Epidermal melanocyte (primary cell): ENCODE measurements at regions not wholly inside any gene's neighbourhood (a gene's known extent, or its start where the extent isn't known, plus 50 kb on each side); places are given as distances from the start of the nearest gene placed in this dataset.
A peak's percentile ranks its signal among the peaks of the same experiment; 100 is the strongest.
"Not testable (repeated sequence)": the region's sequence is repeated elsewhere in the genome, so short reads cannot be mapped to it uniquely, and the experiment has no call there.

Source experiments
- DNase-seq: peaks from one replicate; pipeline ENCODE4 v3.0.0; 2011; ENCODE audit warnings: low spot score; ENCODE audit not compliant: insufficient read length

GRCh38 chr7:136123352-136123751 lies 146.2 kb upstream of the MTPN start:
- no peak for DNase-seq

- no peak for DNase-seq
Measured at GRCh38 chr7:136122026-136122425, 144.9 kb upstream of the MTPN start.

- DNase-seq = no peak
Measured at GRCh38 chr7:136117539-136117938, 140.4 kb upstream of the MTPN start.

GRCh38 chr7:136116186-136116585 lies 139.0 kb upstream of the MTPN start:
- DNase-seq = no peak

- DNase-seq = no peak
Measured at GRCh38 chr7:136114966-136115762, 138.0 kb upstream of the MTPN start.

- not testable (repeated sequence) for DNase-seq
Measured at GRCh38 chr7:136114467-136114866, 137.3 kb upstream of the MTPN start.

GRCh38 chr7:136109037-136109436 lies 131.9 kb upstream of the MTPN start:
- not testable (repeated sequence) for DNase-seq

- no peak for DNase-seq
Measured at GRCh38 chr7:136105191-136105590, 128.0 kb upstream of the MTPN start.

- no peak for DNase-seq
Measured at GRCh38 chr7:136104269-136104603, 127.1 kb upstream of the MTPN start.

- no peak for DNase-seq
Measured at GRCh38 chr7:136103545-136104268, 126.5 kb upstream of the MTPN start.

- no peak for DNase-seq
Measured at GRCh38 chr7:136102881-136103280, 125.7 kb upstream of the MTPN start.

GRCh38 chr7:136092714-136093113 lies 115.6 kb upstream of the MTPN start:
- DNase-seq = not testable (repeated sequence)

GRCh38 chr7:136087881-136088280 lies 110.7 kb upstream of the MTPN start:
- no peak for DNase-seq

- DNase-seq = peak; percentile 64
Measured at GRCh38 chr7:136086712-136087111, 109.6 kb upstream of the MTPN start.

- no peak for DNase-seq
Measured at GRCh38 chr7:136079934-136080333, 102.8 kb upstream of the MTPN start.

- DNase-seq = no peak
Measured at GRCh38 chr7:136079478-136079892, 102.3 kb upstream of the MTPN start.

- DNase-seq = no peak
Measured at GRCh38 chr7:136079066-136079465, 101.9 kb upstream of the MTPN start.

GRCh38 chr7:136078630-136079029 lies 101.5 kb upstream of the MTPN start:
- no peak for DNase-seq

- no peak for DNase-seq
Measured at GRCh38 chr7:136076954-136077353, 99.8 kb upstream of the MTPN start.

- no peak for DNase-seq
Measured at GRCh38 chr7:136074843-136075242, 97.7 kb upstream of the MTPN start.

- DNase-seq = no peak
Measured at GRCh38 chr7:136072447-136072846, 95.3 kb upstream of the MTPN start.

- no peak for DNase-seq
Measured at GRCh38 chr7:136070736-136071505, 93.8 kb upstream of the MTPN start.
